ENCODE measurements at regions not wholly inside any gene's neighbourhood (a gene's known extent, or its start where the extent isn't known, plus 50 kb on each side); places are given as distances from the start of the nearest gene placed in this dataset.

DNA sequence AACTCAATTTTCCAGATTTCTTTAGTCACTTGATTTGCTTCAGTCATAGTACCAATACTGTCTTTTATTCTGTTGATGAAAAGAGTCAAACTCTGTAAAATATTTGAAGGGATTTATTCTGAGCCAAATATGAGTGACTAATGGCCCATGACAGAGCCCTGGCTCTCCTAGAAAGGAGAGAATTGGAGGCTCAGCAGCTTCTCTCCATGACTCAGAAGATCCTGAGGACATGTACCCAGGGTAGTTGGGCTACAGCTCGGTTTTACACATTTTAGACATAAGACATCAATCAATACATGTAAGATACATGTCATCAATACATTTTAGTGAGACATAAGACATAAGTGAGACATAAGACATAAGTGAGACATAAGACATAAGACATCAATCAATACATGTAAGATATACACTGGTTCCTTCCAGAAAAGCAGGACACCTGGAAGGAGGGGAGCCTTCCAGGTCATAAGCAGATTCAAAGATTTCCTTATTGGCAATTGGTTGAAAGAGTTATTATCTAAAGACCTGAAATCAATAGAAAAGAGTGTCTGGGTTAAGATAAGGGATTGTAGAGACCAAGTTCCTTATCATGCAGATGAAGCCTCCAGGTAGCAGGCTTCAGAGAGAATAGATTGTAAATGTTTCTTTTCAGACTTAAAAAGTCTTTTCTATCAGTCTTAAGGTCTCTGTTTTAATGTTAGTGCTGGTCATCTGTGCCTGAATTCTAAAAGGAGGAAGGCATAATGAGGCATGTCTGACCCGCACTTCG is 179.8 kb upstream of the RFC3 start:
- TF ChIP-seq, protein P1, sequence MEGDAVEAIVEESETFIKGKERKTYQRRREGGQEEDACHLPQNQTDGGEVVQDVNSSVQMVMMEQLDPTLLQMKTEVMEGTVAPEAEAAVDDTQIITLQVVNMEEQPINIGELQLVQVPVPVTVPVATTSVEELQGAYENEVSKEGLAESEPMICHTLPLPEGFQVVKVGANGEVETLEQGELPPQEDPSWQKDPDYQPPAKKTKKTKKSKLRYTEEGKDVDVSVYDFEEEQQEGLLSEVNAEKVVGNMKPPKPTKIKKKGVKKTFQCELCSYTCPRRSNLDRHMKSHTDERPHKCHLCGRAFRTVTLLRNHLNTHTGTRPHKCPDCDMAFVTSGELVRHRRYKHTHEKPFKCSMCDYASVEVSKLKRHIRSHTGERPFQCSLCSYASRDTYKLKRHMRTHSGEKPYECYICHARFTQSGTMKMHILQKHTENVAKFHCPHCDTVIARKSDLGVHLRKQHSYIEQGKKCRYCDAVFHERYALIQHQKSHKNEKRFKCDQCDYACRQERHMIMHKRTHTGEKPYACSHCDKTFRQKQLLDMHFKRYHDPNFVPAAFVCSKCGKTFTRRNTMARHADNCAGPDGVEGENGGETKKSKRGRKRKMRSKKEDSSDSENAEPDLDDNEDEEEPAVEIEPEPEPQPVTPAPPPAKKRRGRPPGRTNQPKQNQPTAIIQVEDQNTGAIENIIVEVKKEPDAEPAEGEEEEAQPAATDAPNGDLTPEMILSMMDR (conservative IDR thresholded peaks at IDR 0.05; ENCODE audit: low read depth, low read length) = no peak
- TF ChIP-seq POLR2A (IDR thresholded peaks at IDR 0.05; ENCODE audit: low read depth, low read length) (no peak), RAD21 (IDR thresholded peaks at IDR 0.05; ENCODE audit: low read length) (no peak), RFX5 (IDR thresholded peaks at IDR 0.05; ENCODE audit: low read depth, low read length) (no peak)

Measured in IMR-90 (cell line).